ENCODE measurements at regions not wholly inside any gene's neighbourhood (a gene's known extent, or its start where the extent isn't known, plus 50 kb on each side); places are given as distances from the start of the nearest gene placed in this dataset.

GRCh38 chr13:84272877-84273562, 390.7 kb upstream of the SLITRK1 start:
- H3K27me3 ChIP-seq (replicated peaks; ENCODE audit: control insufficient read depth, insufficient read depth, low read length): no peaks in the 10 kb centered on the region
- Mint-ChIP-seq H3K27me3 (ENCODE audit: insufficient read depth, unreplicated experiment) (no peaks in the 10 kb centered on the region), H3K4me3 (ENCODE audit: unreplicated experiment) (no peak overlapping the region), H3K9me3 (ENCODE audit: unreplicated experiment) (no peaks in the 10 kb centered on the region), H3K4me1 (ENCODE audit: low read depth, unreplicated experiment) (no peaks in the 10 kb centered on the region), H3K36me3 (ENCODE audit: insufficient read depth, unreplicated experiment) (no peaks in the 10 kb centered on the region), H3K27ac (ENCODE audit: unreplicated experiment) (no peak overlapping the region)
- POLR2A ChIA-PET: no interaction called here
- H3K4me3 ChIP-seq (ENCODE audit: low read depth, low read length): no peak overlapping the region
- no TSS peak for BruUV-seq (replicated peaks)
- TF ChIP-seq CTCF (IDR thresholded peaks at IDR 0.05; ENCODE audit: insufficient read depth in 1 of 2, low read depth in 1 of 2, low read length in 1 of 2, severe bottlenecking in 1 of 2, unreplicated experiment in 1 of 2): no peak
- CTCF ChIA-PET: no interaction called here
- no peaks in the 10 kb centered on the region for H3K36me3 ChIP-seq (ENCODE audit: control insufficient read depth, insufficient read depth, low read length)
- intact Hi-C loops (cut with micrococcal nuclease; ENCODE audit: unreplicated experiment): no loop called here
- H3K4me1 ChIP-seq: no peaks in the 10 kb centered on the region
- no peaks in the 10 kb centered on the region for H3K9me3 ChIP-seq
- DNase-seq: no peak

DNA sequence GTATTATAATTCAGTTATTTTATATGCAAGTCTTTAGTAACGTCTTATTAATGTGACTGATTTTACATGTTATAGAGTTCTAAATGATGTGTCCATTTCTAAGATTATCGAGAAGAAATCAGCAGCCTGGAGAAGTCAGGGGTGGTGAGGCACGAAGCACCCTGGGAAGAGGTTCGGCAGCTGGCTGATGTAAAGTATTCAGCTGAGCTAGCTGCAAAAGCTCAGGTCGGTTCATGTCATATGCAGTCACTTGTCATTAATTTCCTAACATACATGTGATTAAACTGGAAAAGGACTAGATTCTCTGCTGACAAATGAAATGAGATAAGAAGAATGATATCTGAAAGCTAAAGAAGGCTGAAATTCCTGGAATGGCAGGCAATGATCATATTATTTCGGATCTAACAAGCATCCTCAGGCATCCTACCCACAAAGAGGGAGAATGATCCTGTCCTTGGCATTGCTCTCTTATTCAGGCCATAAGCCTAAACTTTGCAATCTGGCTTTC, 383.0 kb upstream of the SLITRK1 start:
- H3K9me3 Mint-ChIP-seq (ENCODE audit: unreplicated experiment): no peaks in the 10 kb centered on the region

DNA sequence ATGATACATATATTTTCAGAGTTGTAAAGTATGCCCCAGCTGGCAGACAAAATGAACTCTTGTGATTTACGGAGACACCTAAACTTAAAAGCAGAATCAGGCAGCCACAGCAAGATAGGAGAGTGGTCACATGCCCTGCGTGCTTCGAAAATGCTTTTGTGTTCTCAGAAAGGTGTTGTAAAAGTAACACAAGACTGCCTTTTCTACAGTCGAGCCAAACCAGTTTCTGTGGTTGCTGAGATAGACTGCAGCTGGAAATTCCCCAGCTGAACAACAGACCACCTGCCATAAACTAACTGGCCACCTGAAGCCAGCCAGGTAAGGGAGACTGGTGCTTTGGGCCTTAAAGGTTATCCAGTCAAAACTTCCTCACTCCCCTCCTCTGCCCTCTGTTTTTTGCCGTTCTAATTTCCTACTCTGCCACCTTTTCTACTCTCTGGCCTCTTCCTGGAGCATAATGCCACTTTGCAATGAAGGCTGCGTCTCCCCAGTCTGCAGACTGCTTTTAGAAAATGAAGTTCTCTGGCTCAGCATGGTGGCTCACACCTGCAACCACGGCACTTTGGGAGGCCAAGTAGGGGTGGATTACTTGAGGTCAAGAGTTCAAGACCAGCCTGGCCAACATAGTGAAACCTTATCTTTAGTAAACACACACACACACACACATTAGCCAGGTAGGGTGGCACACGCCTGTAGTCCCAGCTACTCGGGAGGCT, 381.2 kb upstream of the SLITRK1 start:
- ChIA-PET POLR2A (no interaction called here), CTCF (no interaction called here)
- no peak for TF ChIP-seq CTCF (IDR thresholded peaks at IDR 0.05; ENCODE audit: insufficient read depth in 1 of 2, low read depth in 1 of 2, low read length in 1 of 2, severe bottlenecking in 1 of 2, unreplicated experiment in 1 of 2)
- no peak overlapping the region for H3K4me3 Mint-ChIP-seq (ENCODE audit: unreplicated experiment)
- Histone ChIP-seq H3K36me3 (ENCODE audit: control insufficient read depth, insufficient read depth, low read length) (no peaks in the 10 kb centered on the region), H3K4me3 (ENCODE audit: low read depth, low read length) (no peak overlapping the region), H3K27me3 (replicated peaks; ENCODE audit: control insufficient read depth, insufficient read depth, low read length) (no peaks in the 10 kb centered on the region), H3K4me1 (no peaks in the 10 kb centered on the region), H3K9me3 (no peaks in the 10 kb centered on the region)
- DNase-seq: no peak
- intact Hi-C loops (cut with micrococcal nuclease; ENCODE audit: unreplicated experiment): no loop called here
- H3K9me3 Mint-ChIP-seq (ENCODE audit: unreplicated experiment): no peaks in the 10 kb centered on the region
- no peak overlapping the region for H3K27ac Mint-ChIP-seq (ENCODE audit: unreplicated experiment)
- no TSS peak for BruUV-seq (replicated peaks)
- no peaks in the 10 kb centered on the region for H3K4me1 Mint-ChIP-seq (ENCODE audit: low read depth, unreplicated experiment)
- no peaks in the 10 kb centered on the region for H3K36me3 Mint-ChIP-seq (ENCODE audit: insufficient read depth, unreplicated experiment)
- H3K27me3 Mint-ChIP-seq (ENCODE audit: insufficient read depth, unreplicated experiment): peaks cover 4% of the 10 kb centered on the region

More for the DNA sequence above, 383.0 kb upstream of the SLITRK1 start:
- Histone ChIP-seq H3K27me3 (replicated peaks; ENCODE audit: control insufficient read depth, insufficient read depth, low read length) (no peaks in the 10 kb centered on the region), H3K36me3 (ENCODE audit: control insufficient read depth, insufficient read depth, low read length) (no peaks in the 10 kb centered on the region), H3K9me3 (no peaks in the 10 kb centered on the region), H3K4me1 (no peaks in the 10 kb centered on the region), H3K4me3 (ENCODE audit: low read depth, low read length) (no peak overlapping the region)
- ChIA-PET CTCF (no interaction called here), POLR2A (no interaction called here)
- no TSS peak for BruUV-seq (replicated peaks)
- no peak overlapping the region for H3K27ac Mint-ChIP-seq (ENCODE audit: unreplicated experiment)
- no peaks in the 10 kb centered on the region for H3K4me1 Mint-ChIP-seq (ENCODE audit: low read depth, unreplicated experiment)
- no peak for DNase-seq
- H3K27me3 Mint-ChIP-seq (ENCODE audit: insufficient read depth, unreplicated experiment): peaks cover 4% of the 10 kb centered on the region
- TF ChIP-seq CTCF (IDR thresholded peaks at IDR 0.05; ENCODE audit: insufficient read depth in 1 of 2, low read depth in 1 of 2, low read length in 1 of 2, severe bottlenecking in 1 of 2, unreplicated experiment in 1 of 2): no peak
- H3K4me3 Mint-ChIP-seq (ENCODE audit: unreplicated experiment): no peak overlapping the region
- H3K36me3 Mint-ChIP-seq (ENCODE audit: insufficient read depth, unreplicated experiment): no peaks in the 10 kb centered on the region
- intact Hi-C loops (cut with micrococcal nuclease; ENCODE audit: unreplicated experiment): no loop called here

All from Caco-2 (cell line).